SK-N-SH (cell line): ENCODE measurements at regions not wholly inside any gene's neighbourhood (a gene's known extent, or its start where the extent isn't known, plus 50 kb on each side); places are given as distances from the start of the nearest gene placed in this dataset.

Source experiments
- CTCF ChIA-PET: fragments of 300-600, 350-600 bp; formaldehyde crosslinking; extraction: SDS; loops from one replicate; lab custom pipeline; 2021; lab: Yijun Ruan, JAX
- POLR2A ChIA-PET: fragments of 350-600 bp; sonication (Branson Sonifier 250); formaldehyde crosslinking; extraction: SDS; loops from one replicate; lab custom pipeline; 2020; ENCODE audit warnings: antibody characterized with exemption, inconsistent platforms; lab: Yijun Ruan, JAX
- DNase-seq: peaks from one replicate; pipeline ENCODE4 v3.0.0; 2012
- H2AFZ ChIP-seq: fragments of 200-600 bp; sonication (generic); 2 replicates; pipeline ENCODE4 v1.8.1; 2016; ENCODE audit warnings: antibody characterized with exemption, mild to moderate bottlenecking, low read depth
- H3F3A ChIP-seq: fragments of 200-600 bp; sonication (generic); replicated peaks from 2 replicates; pipeline ENCODE3; 2016; ENCODE audit warnings: antibody characterized with exemption, mild to moderate bottlenecking; ENCODE audit not compliant: insufficient read depth
- H3K27ac ChIP-seq, 2 experiments: fragments of 200-500 bp in 1 of 2; fragments of 200-600 bp in 1 of 2; sonication (Bioruptor generic) in 1 of 2; sonication (generic), shearing (Covaris generic) in 1 of 2; 2 replicates each; pipeline versions ENCODE4 v1.5.1 to v1.6.1; 2014 to 2016; ENCODE audit warnings: low read depth in 2 of 2, inconsistent platforms in 1 of 2, low read length in 1 of 2, mild to moderate bottlenecking in 1 of 2, mixed read lengths in 1 of 2
- H3K27me3 ChIP-seq: fragments of 200-600 bp; sonication (generic), shearing (Covaris generic); 2 replicates; pipeline ENCODE4 v1.6.1; 2016; ENCODE audit warnings: mixed run types; ENCODE audit not compliant: insufficient read depth
- H3K36me3 ChIP-seq, 2 experiments: fragments of 200-500 bp in 1 of 2; fragments of 200-600 bp in 1 of 2; sonication (Bioruptor generic) in 1 of 2; sonication (generic) in 1 of 2; replicated peaks in 1 of 2; 2 replicates each; pipeline versions ENCODE3 to v1.5.1; 2014 to 2016; ENCODE audit warnings: low read length in 1 of 2, mild to moderate bottlenecking in 1 of 2; ENCODE audit not compliant: insufficient read depth in 2 of 2, control insufficient read depth in 1 of 2
- H3K4me1 ChIP-seq, 2 experiments: fragments of 200-500 bp in 1 of 2; fragments of 200-600 bp in 1 of 2; sonication (Bioruptor generic) in 1 of 2; sonication (generic), shearing (Covaris generic) in 1 of 2; 2 replicates each; pipeline versions ENCODE4 v1.5.1 to v1.6.1; 2014 to 2016; ENCODE audit warnings: low read depth in 1 of 2, low read length in 1 of 2, mixed run types in 1 of 2; ENCODE audit not compliant: insufficient read depth in 2 of 2, control insufficient read depth in 1 of 2
- H3K4me2 ChIP-seq: fragments of 200-600 bp; sonication (generic), shearing (Covaris generic); 2 replicates; pipeline ENCODE4 v1.6.1; 2017; ENCODE audit warnings: mixed run types
- H3K4me3 ChIP-seq, 2 experiments: fragments of 200-500 bp in 1 of 2; fragments of 200-600 bp in 1 of 2; sonication (Bioruptor generic) in 1 of 2; sonication (generic), shearing (Covaris generic) in 1 of 2; 2 replicates each; pipeline versions ENCODE4 v1.5.1 to v1.8.1; 2014 to 2016; ENCODE audit warnings: low read depth in 2 of 2, inconsistent platforms in 1 of 2, low read length in 1 of 2, mild to moderate bottlenecking in 1 of 2, mixed read lengths in 1 of 2, moderate library complexity in 1 of 2
- H3K79me2 ChIP-seq: fragments of 200-600 bp; sonication (generic); 2 replicates; pipeline ENCODE4 v1.8.1; 2017; ENCODE audit warnings: mild to moderate bottlenecking; ENCODE audit not compliant: insufficient read depth
- H3K9ac ChIP-seq: fragments of 200-600 bp; sonication (generic); 2 replicates; pipeline ENCODE4 v1.6.1; 2017; ENCODE audit warnings: mixed run types
- H3K9me2 ChIP-seq: fragments of 200-600 bp; sonication (generic); 2 replicates; pipeline ENCODE4 v1.6.1; 2017; ENCODE audit warnings: mixed run types
- H3K9me3 ChIP-seq: fragments of 200-600 bp; sonication (generic); 2 replicates; pipeline ENCODE4 v1.6.1; 2017; ENCODE audit warnings: mixed run types, mild to moderate bottlenecking, moderate library complexity
- H4K20me1 ChIP-seq: fragments of 200-600 bp; sonication (generic); 2 replicates; pipeline ENCODE4 v1.6.1; 2017; ENCODE audit warnings: mild to moderate bottlenecking, mixed run types; ENCODE audit not compliant: insufficient read depth
- ELF1 ChIP-seq: IDR thresholded peaks from 2 replicates; pipeline ENCODE4 v1.4.0; 2012
- FOXM1 ChIP-seq: IDR thresholded peaks from 2 replicates; pipeline ENCODE4 v1.4.0; 2012; ENCODE audit warnings: low read depth, mild to moderate bottlenecking
- IRF3 ChIP-seq: fragments of 150-350 bp; IDR thresholded peaks from 2 replicates; pipeline ENCODE4 v1.6.1; 2016; ENCODE audit warnings: mild to moderate bottlenecking, low read depth, low read length
- JUND ChIP-seq: IDR thresholded peaks from 2 replicates; pipeline ENCODE4 v1.4.0; 2012
- MEF2A ChIP-seq: IDR thresholded peaks from 2 replicates; pipeline ENCODE4 v1.4.0; 2012; ENCODE audit warnings: low read depth, borderline replicate concordance
- MXI1 ChIP-seq: IDR thresholded peaks from 2 replicates; pipeline ENCODE4 v1.6.1; 2012; ENCODE audit warnings: mild to moderate bottlenecking, low read depth, low read length, improper control_type of control experiment
- NFIC ChIP-seq: IDR thresholded peaks from 2 replicates; pipeline ENCODE4 v1.4.0; 2012; ENCODE audit warnings: borderline replicate concordance
- SIN3A ChIP-seq: IDR thresholded peaks from 2 replicates; pipeline ENCODE4 v1.6.1; 2012; ENCODE audit warnings: low read depth, mild to moderate bottlenecking, low read length, moderate library complexity, borderline replicate concordance
- SMC3 ChIP-seq: IDR thresholded peaks from 2 replicates; pipeline ENCODE4 v1.6.1; 2012; ENCODE audit warnings: low read depth, low read length, improper control_type of control experiment
- WGBS: methylation state at CpG from one replicate; pipeline ENCODE4 v1.1.6; 2017; ENCODE audit warnings: low lambda C conversion rate; 5-methylcytosine and 5-hydroxymethylcytosine counted together
- TF ChIP-seq, protein P1 (sequence below): IDR thresholded peaks from 2 replicates; pipeline ENCODE4 v1.4.0; 2012; ENCODE audit warnings: low read depth, borderline replicate concordance
- TF ChIP-seq, protein P2 (sequence below): fragments of 200-600 bp; sonication (generic); IDR thresholded peaks from 2 replicates; pipeline ENCODE4 v1.6.1; 2017; ENCODE audit warnings: antibody characterized with exemption, mild to moderate bottlenecking, moderate library complexity
- TF ChIP-seq, protein P3 (sequence below): fragments of 150-350 bp; IDR thresholded peaks from 2 replicates; pipeline ENCODE4 v1.6.1; 2017; ENCODE audit warnings: antibody characterized with exemption, low read length, low read depth, borderline replicate concordance
- TF ChIP-seq, protein P4 (sequence below): IDR thresholded peaks from 2 replicates; pipeline ENCODE4 v1.4.0; 2012; ENCODE audit warnings: low read depth, borderline replicate concordance

- H3K9me3 ChIP-seq = no peaks in the 10 kb centered on the region
- H4K20me1 ChIP-seq = no peaks in the 10 kb centered on the region
- 40% methylated on average over 7 of the region's 7 CpGs for WGBS
- CTCF ChIA-PET = no interaction called here
- H3K9ac ChIP-seq = no peak overlapping the region
- H3K4me1 ChIP-seq = no peaks in the 10 kb centered on the region
- POLR2A ChIA-PET = no interaction called here
- H3K36me3 ChIP-seq = no peaks in the 10 kb centered on the region
- no peaks in the 10 kb centered on the region for H3K79me2 ChIP-seq
- TF ChIP-seq MXI1 (no peak), NFIC (no peak), FOXM1 (no peak), ELF1 (no peak), SIN3A (no peak), IRF3 (no peak), JUND (no peak), MEF2A (no peak), SMC3 (no peak)
- TF ChIP-seq, protein P1, sequence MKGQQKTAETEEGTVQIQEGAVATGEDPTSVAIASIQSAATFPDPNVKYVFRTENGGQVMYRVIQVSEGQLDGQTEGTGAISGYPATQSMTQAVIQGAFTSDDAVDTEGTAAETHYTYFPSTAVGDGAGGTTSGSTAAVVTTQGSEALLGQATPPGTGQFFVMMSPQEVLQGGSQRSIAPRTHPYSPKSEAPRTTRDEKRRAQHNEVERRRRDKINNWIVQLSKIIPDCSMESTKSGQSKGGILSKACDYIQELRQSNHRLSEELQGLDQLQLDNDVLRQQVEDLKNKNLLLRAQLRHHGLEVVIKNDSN = no peak
- TF ChIP-seq, protein P2, sequence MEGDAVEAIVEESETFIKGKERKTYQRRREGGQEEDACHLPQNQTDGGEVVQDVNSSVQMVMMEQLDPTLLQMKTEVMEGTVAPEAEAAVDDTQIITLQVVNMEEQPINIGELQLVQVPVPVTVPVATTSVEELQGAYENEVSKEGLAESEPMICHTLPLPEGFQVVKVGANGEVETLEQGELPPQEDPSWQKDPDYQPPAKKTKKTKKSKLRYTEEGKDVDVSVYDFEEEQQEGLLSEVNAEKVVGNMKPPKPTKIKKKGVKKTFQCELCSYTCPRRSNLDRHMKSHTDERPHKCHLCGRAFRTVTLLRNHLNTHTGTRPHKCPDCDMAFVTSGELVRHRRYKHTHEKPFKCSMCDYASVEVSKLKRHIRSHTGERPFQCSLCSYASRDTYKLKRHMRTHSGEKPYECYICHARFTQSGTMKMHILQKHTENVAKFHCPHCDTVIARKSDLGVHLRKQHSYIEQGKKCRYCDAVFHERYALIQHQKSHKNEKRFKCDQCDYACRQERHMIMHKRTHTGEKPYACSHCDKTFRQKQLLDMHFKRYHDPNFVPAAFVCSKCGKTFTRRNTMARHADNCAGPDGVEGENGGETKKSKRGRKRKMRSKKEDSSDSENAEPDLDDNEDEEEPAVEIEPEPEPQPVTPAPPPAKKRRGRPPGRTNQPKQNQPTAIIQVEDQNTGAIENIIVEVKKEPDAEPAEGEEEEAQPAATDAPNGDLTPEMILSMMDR = no peak
- TF ChIP-seq, protein P3, sequence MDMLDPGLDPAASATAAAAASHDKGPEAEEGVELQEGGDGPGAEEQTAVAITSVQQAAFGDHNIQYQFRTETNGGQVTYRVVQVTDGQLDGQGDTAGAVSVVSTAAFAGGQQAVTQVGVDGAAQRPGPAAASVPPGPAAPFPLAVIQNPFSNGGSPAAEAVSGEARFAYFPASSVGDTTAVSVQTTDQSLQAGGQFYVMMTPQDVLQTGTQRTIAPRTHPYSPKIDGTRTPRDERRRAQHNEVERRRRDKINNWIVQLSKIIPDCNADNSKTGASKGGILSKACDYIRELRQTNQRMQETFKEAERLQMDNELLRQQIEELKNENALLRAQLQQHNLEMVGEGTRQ = no peak
- TF ChIP-seq, protein P4, sequence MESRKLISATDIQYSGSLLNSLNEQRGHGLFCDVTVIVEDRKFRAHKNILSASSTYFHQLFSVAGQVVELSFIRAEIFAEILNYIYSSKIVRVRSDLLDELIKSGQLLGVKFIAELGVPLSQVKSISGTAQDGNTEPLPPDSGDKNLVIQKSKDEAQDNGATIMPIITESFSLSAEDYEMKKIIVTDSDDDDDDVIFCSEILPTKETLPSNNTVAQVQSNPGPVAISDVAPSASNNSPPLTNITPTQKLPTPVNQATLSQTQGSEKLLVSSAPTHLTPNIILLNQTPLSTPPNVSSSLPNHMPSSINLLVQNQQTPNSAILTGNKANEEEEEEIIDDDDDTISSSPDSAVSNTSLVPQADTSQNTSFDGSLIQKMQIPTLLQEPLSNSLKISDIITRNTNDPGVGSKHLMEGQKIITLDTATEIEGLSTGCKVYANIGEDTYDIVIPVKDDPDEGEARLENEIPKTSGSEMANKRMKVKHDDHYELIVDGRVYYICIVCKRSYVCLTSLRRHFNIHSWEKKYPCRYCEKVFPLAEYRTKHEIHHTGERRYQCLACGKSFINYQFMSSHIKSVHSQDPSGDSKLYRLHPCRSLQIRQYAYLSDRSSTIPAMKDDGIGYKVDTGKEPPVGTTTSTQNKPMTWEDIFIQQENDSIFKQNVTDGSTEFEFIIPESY = no peak
- H3K27ac ChIP-seq = no peak overlapping the region
- no peaks in the 10 kb centered on the region for H3K27me3 ChIP-seq
- no peak overlapping the region for H3K4me2 ChIP-seq
- DNase-seq = no peak
- no peak overlapping the region for H3K4me3 ChIP-seq
- no peak overlapping the region for H2AFZ ChIP-seq
- H3F3A ChIP-seq = no peaks in the 10 kb centered on the region
- H3K9me2 ChIP-seq = no peaks in the 10 kb centered on the region
Measured at GRCh38 chr20:12077875-12078274, 160.2 kb downstream of the BTBD3 start.
